ENCODE measurements at regions not wholly inside any gene's neighbourhood (a gene's known extent, or its start where the extent isn't known, plus 50 kb on each side); places are given as distances from the start of the nearest gene placed in this dataset.

DNA sequence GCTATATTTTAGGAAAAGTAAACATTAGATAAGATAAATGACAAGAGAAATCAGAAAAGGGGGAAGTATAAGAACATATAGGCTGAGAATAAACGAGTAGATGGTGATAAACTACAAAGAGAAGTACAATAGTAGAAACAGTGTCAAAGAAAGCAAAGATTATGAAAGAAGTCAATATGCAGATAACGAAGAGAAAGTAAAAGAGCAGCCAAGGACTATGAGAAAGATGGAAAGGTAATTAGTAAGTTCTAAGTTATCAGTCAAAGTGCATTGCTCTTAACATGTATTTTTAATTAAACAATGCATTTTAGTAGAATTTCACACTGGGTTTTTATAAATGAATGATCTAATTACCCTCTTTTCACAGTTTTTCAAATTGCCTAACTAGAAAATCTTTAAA, 1801.3 kb upstream of the PCDH10 start:
- TF ChIP-seq, protein P1, sequence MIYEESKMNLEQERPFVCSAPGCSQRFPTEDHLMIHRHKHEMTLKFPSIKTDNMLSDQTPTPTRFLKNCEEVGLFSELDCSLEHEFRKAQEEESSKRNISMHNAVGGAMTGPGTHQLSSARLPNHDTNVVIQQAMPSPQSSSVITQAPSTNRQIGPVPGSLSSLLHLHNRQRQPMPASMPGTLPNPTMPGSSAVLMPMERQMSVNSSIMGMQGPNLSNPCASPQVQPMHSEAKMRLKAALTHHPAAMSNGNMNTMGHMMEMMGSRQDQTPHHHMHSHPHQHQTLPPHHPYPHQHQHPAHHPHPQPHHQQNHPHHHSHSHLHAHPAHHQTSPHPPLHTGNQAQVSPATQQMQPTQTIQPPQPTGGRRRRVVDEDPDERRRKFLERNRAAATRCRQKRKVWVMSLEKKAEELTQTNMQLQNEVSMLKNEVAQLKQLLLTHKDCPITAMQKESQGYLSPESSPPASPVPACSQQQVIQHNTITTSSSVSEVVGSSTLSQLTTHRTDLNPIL (CRISPR knock-in tag; IDR thresholded peaks at IDR 0.05; ENCODE audit: low read depth): no peak
- TF ChIP-seq, protein P2, sequence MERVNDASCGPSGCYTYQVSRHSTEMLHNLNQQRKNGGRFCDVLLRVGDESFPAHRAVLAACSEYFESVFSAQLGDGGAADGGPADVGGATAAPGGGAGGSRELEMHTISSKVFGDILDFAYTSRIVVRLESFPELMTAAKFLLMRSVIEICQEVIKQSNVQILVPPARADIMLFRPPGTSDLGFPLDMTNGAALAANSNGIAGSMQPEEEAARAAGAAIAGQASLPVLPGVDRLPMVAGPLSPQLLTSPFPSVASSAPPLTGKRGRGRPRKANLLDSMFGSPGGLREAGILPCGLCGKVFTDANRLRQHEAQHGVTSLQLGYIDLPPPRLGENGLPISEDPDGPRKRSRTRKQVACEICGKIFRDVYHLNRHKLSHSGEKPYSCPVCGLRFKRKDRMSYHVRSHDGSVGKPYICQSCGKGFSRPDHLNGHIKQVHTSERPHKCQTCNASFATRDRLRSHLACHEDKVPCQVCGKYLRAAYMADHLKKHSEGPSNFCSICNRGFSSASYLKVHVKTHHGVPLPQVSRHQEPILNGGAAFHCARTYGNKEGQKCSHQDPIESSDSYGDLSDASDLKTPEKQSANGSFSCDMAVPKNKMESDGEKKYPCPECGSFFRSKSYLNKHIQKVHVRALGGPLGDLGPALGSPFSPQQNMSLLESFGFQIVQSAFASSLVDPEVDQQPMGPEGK (CRISPR knock-in tag; IDR thresholded peaks at IDR 0.05; ENCODE audit: borderline replicate concordance): no peak
- TF ChIP-seq RARB (CRISPR knock-in tag; IDR thresholded peaks at IDR 0.05): no peak
- no peak for TF ChIP-seq ZFP3 (CRISPR knock-in tag; IDR thresholded peaks at IDR 0.05)
